Suppressor macrophage treated with lipopolysaccharide for 4 hours (primary cell): ENCODE measurements at regions not wholly inside any gene's neighbourhood (a gene's known extent, or its start where the extent isn't known, plus 50 kb on each side); places are given as distances from the start of the nearest gene placed in this dataset.
A peak's percentile ranks its signal among the peaks of the same experiment; 100 is the strongest.
"Not testable (repeated sequence)": the region's sequence is repeated elsewhere in the genome, so short reads cannot be mapped to it uniquely, and the experiment has no call there.

Experiments
- DNase-seq: peaks from one replicate; pipeline ENCODE4 v3.0.0-alpha.2; 2020

GRCh38 chr3:6242104-6242503 is 618.8 kb upstream of the GRM7 start:
- DNase-seq, result no peak

GRCh38 chr3:6248528-6248927 is 612.4 kb upstream of the GRM7 start:
- DNase-seq, result no peak

GRCh38 chr3:6249679-6250078 is 611.2 kb upstream of the GRM7 start:
- DNase-seq, result no peak

GRCh38 chr3:6250167-6250566 is 610.7 kb upstream of the GRM7 start:
- DNase-seq, result no peak

- DNase-seq, result no peak
Observed at GRCh38 chr3:6251612-6252400, 609.1 kb upstream of the GRM7 start.

GRCh38 chr3:6254490-6254889 is 606.4 kb upstream of the GRM7 start:
- DNase-seq, result no peak

GRCh38 chr3:6255229-6255628 is 605.7 kb upstream of the GRM7 start:
- no peak for DNase-seq

- DNase-seq, result no peak
Observed at GRCh38 chr3:6260551-6261191, 600.2 kb upstream of the GRM7 start.

- DNase-seq, result no peak
Observed at GRCh38 chr3:6262010-6262409, 598.9 kb upstream of the GRM7 start.

GRCh38 chr3:6264036-6264435 is 596.9 kb upstream of the GRM7 start:
- no peak for DNase-seq

- no peak for DNase-seq
Observed at GRCh38 chr3:6264906-6265305, 596.0 kb upstream of the GRM7 start.

GRCh38 chr3:6266135-6266534 is 594.8 kb upstream of the GRM7 start:
- no peak for DNase-seq

GRCh38 chr3:6273878-6274277 is 587.0 kb upstream of the GRM7 start:
- DNase-seq, result no peak

- no peak for DNase-seq
Observed at GRCh38 chr3:6281662-6282061, 579.3 kb upstream of the GRM7 start.

GRCh38 chr3:6282918-6283317 is 578.0 kb upstream of the GRM7 start:
- peak; percentile 6 for DNase-seq

GRCh38 chr3:6287088-6287875 is 573.6 kb upstream of the GRM7 start:
- DNase-seq, result no peak

GRCh38 chr3:6301626-6302025 is 559.3 kb upstream of the GRM7 start:
- no peak for DNase-seq

- no peak for DNase-seq
Observed at GRCh38 chr3:6315906-6316305, 545.0 kb upstream of the GRM7 start.

GRCh38 chr3:6321999-6322398 is 538.9 kb upstream of the GRM7 start:
- no peak for DNase-seq

GRCh38 chr3:6326771-6327170 is 534.1 kb upstream of the GRM7 start:
- DNase-seq, result no peak

GRCh38 chr3:6340980-6341325 is 520.0 kb upstream of the GRM7 start:
- not testable (repeated sequence) for DNase-seq

- DNase-seq, result no peak
Observed at GRCh38 chr3:6351752-6352151, 509.2 kb upstream of the GRM7 start.

- DNase-seq, result no peak
Observed at GRCh38 chr3:6354653-6355052, 506.3 kb upstream of the GRM7 start.

GRCh38 chr3:6362406-6362805 is 498.5 kb upstream of the GRM7 start:
- DNase-seq, result no peak
